ENCODE measurements at regions not wholly inside any gene's neighbourhood (a gene's known extent, or its start where the extent isn't known, plus 50 kb on each side); places are given as distances from the start of the nearest gene placed in this dataset.

DNA sequence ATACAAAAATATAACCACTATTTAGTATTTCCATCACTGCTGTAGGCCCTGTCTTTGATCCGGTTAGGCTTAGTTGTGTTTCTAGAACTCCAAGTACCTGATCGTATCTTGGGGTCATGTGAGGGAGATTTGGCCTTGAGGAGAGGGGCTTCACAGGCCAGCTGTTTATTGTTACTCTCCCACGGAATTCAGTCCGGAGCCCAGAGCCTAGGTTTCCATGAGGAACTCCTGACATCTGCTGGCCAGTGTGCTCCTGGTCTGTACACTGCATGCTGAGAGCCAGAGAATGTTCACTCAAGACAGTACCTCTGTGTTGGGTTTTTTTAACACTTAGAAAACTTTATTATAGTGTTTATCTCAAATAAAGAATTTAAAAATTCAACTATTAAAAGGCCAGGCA is 341.0 kb upstream of the TMEM132C start:
- TF ChIP-seq, protein P1, sequence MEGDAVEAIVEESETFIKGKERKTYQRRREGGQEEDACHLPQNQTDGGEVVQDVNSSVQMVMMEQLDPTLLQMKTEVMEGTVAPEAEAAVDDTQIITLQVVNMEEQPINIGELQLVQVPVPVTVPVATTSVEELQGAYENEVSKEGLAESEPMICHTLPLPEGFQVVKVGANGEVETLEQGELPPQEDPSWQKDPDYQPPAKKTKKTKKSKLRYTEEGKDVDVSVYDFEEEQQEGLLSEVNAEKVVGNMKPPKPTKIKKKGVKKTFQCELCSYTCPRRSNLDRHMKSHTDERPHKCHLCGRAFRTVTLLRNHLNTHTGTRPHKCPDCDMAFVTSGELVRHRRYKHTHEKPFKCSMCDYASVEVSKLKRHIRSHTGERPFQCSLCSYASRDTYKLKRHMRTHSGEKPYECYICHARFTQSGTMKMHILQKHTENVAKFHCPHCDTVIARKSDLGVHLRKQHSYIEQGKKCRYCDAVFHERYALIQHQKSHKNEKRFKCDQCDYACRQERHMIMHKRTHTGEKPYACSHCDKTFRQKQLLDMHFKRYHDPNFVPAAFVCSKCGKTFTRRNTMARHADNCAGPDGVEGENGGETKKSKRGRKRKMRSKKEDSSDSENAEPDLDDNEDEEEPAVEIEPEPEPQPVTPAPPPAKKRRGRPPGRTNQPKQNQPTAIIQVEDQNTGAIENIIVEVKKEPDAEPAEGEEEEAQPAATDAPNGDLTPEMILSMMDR (IDR thresholded peaks at IDR 0.05; ENCODE audit: low read depth, low read length) = no peak
- H3K4me3 ChIP-seq (replicated peaks in 1 of 2; ENCODE audit: low read depth in 2 of 2, low read length in 2 of 2) = no peak overlapping the region
- DNase-seq (ENCODE audit: low read depth in 2 of 2) = peak in 1 of 2 donors; percentile 1

DNA sequence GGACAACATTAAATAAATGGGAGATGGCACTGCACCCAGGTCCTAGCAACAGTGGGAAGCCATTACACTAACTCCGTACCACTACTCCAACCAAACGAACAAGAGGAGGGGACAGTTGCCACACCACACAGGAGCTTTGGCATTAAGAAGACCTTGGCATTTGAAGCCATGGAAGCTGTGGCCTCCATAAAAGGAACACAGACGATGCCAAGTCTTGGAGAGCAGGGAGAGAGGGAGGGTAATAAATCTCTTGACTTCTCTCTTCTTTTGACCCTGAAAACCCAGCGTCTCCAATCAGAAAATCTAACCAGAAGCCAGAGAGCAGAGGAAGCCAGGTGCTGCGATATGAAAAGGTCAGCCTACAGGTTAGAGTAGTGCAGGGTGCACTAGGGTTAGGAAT is 338.8 kb upstream of the TMEM132C start:
- DNase-seq (ENCODE audit: low read depth in 2 of 2) = no peak
- H3K4me3 ChIP-seq (replicated peaks in 1 of 2; ENCODE audit: low read depth in 2 of 2, low read length in 2 of 2) = no peak overlapping the region
- TF ChIP-seq, protein P1 (IDR thresholded peaks at IDR 0.05; ENCODE audit: low read depth, low read length) = no peak

DNA sequence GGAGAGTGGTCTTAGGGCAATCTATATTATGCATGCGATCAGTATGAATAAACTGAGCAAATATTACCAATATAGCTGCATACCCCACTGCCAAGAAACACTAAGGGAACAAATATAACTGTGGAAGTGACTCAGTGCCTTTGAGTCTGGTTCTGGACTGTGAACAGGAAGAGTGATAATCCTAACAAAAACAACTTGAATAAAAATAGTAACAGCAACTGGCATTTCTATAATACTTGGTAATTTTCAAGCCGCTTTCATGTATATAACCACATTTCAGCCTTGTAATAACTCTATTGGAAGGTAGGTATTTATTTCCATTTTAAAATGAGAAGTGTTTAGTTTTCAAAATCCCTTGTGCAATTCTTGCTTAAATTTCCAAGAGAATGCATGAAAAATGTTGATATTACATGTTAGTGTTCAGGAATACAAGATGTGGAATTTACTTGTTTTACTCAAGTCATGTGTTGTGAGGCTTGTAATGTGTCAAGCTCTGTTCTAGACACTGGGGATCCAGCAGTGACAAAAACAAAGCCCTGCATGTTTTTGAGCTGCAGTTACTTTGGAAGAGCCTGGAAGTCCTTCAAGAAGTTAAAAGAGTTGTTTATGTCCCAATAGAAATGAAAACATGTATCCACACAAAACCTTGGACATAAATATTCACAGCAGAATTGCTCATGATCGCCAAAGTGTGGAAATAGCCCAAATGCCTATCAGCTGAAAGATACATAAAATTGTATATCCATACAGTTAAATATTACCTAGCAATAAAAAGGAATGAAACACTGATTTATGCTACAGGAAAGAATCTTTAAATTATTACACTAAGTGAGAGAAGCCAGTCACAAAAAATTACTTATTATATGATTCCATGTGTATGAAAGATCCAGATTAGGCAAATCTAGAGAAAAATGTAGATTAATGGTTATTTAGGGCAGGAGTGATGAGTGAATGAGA is 338.1 kb upstream of the TMEM132C start:
- H3K4me3 ChIP-seq (replicated peaks in 1 of 2; ENCODE audit: low read depth in 2 of 2, low read length in 2 of 2) = no peak overlapping the region
- TF ChIP-seq, protein P1 (IDR thresholded peaks at IDR 0.05; ENCODE audit: low read depth, low read length) = no peak
- DNase-seq (ENCODE audit: low read depth in 2 of 2) = peak in 1 of 2 donors; percentile 1

DNA sequence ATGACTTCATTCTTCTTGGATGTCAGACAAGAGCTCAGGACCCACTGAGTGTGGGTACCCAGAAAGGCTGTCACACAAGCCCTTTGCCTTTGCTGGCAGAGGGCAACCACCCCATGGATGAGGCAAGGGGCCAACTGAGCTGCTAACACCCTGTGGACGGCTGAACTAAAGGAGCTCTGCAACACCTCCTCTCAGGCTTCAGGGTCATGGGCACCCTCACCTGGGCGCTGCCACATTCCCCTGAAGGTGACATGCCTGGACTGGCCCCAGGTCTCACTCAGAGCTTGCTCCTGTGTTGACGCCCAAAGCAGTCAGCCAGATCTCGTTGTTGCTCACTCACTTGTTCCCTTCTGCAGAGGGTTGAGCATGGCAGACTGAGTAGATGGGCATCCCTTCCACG is 336.8 kb upstream of the TMEM132C start:
- TF ChIP-seq, protein P1 (IDR thresholded peaks at IDR 0.05; ENCODE audit: low read depth, low read length) = no peak
- H3K4me3 ChIP-seq (replicated peaks in 1 of 2; ENCODE audit: low read depth in 2 of 2, low read length in 2 of 2) = no peak overlapping the region
- no peak for DNase-seq (ENCODE audit: low read depth in 2 of 2)

DNA sequence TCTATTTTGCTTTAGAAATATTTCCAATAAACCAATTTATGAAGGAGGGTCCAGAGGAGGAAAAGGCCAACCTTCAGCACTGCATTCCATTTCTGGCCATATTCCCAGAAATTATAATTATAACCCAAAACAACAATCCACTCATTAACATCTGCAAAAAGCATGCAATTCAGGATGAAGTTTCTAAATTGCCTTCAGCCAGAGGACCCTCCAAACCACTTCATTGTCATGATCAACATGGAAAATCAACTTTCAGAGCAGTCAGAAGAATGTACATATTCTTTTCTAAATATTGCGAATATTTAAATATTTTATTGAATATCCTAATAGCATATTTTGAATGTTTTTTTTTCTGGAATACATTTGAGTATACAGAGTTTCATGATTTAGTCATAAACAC is 332.6 kb upstream of the TMEM132C start:
- TF ChIP-seq, protein P1 (IDR thresholded peaks at IDR 0.05; ENCODE audit: low read depth, low read length) = no peak
- no peak for DNase-seq (ENCODE audit: low read depth in 2 of 2)
- H3K4me3 ChIP-seq (replicated peaks in 1 of 2; ENCODE audit: low read depth in 2 of 2, low read length in 2 of 2) = no peak overlapping the region

DNA sequence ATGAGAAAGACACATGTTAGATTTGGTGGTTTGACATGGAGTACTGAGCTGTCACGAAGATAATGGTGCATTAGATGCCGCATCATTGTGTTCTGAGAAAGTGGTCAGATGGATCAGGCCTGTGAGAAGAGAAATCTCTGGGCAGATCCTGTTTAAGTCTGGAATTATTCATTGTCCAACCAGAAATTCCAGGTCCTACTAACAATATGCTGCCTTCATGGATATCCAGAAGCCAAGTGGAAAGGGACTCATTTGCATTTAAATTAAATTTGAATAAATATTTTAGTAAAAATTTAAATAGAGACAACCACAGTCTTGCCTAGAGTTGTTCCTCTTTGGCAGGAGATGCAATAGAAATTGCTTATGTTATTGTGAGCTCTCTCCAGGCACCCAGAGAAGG is 330.5 kb upstream of the TMEM132C start:
- TF ChIP-seq, protein P1 (IDR thresholded peaks at IDR 0.05; ENCODE audit: low read depth, low read length) = no peak
- no peak for DNase-seq (ENCODE audit: low read depth in 2 of 2)
- no peak overlapping the region for H3K4me3 ChIP-seq (replicated peaks in 1 of 2; ENCODE audit: low read depth in 2 of 2, low read length in 2 of 2)

Data from cardiac fibroblast (primary cell).